ENCODE measurements at regions not wholly inside any gene's neighbourhood (a gene's known extent, or its start where the extent isn't known, plus 50 kb on each side); places are given as distances from the start of the nearest gene placed in this dataset.

DNA sequence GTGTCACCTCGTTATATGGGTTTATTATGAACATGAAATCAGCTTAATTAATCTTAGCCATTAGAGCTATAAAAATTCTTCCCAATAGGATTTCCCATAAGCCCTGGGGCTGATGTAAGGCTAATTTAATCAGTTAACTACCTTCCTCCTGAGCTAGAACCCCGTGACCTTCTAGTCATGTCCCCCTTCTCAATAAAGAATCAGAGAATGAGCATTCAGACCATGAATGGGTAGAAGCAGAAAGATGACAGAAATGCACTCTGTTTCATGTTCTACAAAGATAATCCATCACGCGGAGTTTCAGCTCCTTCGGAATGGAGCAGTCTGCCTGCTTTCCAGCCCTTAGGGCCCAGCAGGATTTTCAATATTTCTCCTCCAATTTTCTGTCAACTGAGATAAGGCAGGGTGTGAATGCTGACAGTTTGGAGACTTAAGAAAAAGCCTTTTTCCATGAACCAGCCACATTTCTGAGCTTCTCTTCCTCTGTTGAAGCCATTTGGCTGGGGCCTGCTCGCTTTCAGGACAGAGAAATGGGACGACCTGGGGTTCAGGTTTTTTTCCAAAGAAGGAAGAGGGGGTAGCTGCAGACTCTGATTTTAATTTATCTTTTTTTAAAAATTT, 211.0 kb downstream of the NEBL start:
- Histone ChIP-seq H3K36me3 (ENCODE audit: control insufficient read depth, insufficient read depth, low read length) (no peaks in the 10 kb centered on the region), H3K4me3 (ENCODE audit: low read depth, low read length) (no peak overlapping the region), H3K27me3 (ENCODE audit: control insufficient read depth, insufficient read depth, low read length) (no peaks in the 10 kb centered on the region)
- TF ChIP-seq, protein P1, sequence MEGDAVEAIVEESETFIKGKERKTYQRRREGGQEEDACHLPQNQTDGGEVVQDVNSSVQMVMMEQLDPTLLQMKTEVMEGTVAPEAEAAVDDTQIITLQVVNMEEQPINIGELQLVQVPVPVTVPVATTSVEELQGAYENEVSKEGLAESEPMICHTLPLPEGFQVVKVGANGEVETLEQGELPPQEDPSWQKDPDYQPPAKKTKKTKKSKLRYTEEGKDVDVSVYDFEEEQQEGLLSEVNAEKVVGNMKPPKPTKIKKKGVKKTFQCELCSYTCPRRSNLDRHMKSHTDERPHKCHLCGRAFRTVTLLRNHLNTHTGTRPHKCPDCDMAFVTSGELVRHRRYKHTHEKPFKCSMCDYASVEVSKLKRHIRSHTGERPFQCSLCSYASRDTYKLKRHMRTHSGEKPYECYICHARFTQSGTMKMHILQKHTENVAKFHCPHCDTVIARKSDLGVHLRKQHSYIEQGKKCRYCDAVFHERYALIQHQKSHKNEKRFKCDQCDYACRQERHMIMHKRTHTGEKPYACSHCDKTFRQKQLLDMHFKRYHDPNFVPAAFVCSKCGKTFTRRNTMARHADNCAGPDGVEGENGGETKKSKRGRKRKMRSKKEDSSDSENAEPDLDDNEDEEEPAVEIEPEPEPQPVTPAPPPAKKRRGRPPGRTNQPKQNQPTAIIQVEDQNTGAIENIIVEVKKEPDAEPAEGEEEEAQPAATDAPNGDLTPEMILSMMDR (IDR thresholded peaks at IDR 0.05; ENCODE audit: insufficient read depth, low read length, poor library complexity, severe bottlenecking) = no peak
- DNase-seq (ENCODE audit: low read depth) = no peak

DNA sequence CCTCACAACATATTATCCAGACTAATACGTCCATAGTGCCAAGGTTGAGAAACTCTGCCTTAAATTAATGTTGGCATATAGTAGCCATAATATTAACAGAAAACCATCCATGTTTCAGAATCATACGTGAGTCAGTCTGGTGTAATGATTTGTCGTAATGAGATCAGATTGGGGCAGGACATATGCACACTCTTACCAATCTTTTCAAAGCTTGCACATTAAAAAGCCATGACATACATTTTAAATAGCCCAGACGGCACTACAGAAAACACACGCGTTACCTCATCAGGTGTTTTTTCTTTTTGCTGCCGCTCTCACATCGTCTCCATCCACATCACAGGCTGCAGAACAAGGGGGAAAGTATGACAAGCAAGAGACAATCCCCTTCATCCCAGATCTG, 211.6 kb downstream of the NEBL start:
- TF ChIP-seq, protein P1 (IDR thresholded peaks at IDR 0.05; ENCODE audit: insufficient read depth, low read length, poor library complexity, severe bottlenecking) = no peak
- Histone ChIP-seq H3K27me3 (ENCODE audit: control insufficient read depth, insufficient read depth, low read length) (no peaks in the 10 kb centered on the region), H3K36me3 (ENCODE audit: control insufficient read depth, insufficient read depth, low read length) (no peaks in the 10 kb centered on the region), H3K4me3 (ENCODE audit: low read depth, low read length) (no peak overlapping the region)
- no peak for DNase-seq (ENCODE audit: low read depth)

DNA sequence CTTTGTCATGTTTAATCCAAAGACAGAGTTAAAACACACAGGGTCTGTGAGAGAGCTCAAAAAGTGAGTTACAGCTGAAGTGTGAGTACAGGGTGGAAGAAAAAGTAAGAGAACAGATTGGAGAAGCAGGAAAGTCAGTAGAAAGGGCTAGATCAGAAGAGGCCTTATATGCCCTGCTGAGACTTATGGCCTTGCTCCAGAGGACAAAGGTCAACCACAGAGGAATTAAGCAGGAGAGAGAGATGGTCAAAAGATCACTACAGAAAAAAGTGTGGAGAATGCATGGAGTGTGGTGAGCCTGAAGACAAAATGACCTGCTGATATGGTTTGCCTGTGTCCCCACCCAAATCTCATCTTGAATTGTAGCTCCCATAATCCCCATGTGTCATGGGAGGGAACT, 213.8 kb downstream of the NEBL start:
- TF ChIP-seq, protein P1 (IDR thresholded peaks at IDR 0.05; ENCODE audit: insufficient read depth, low read length, poor library complexity, severe bottlenecking) = no peak
- H3K36me3 ChIP-seq (ENCODE audit: control insufficient read depth, insufficient read depth, low read length) = no peaks in the 10 kb centered on the region
- no peaks in the 10 kb centered on the region for H3K27me3 ChIP-seq (ENCODE audit: control insufficient read depth, insufficient read depth, low read length)
- no peak overlapping the region for H3K4me3 ChIP-seq (ENCODE audit: low read depth, low read length)
- DNase-seq (ENCODE audit: low read depth) = no peak

DNA sequence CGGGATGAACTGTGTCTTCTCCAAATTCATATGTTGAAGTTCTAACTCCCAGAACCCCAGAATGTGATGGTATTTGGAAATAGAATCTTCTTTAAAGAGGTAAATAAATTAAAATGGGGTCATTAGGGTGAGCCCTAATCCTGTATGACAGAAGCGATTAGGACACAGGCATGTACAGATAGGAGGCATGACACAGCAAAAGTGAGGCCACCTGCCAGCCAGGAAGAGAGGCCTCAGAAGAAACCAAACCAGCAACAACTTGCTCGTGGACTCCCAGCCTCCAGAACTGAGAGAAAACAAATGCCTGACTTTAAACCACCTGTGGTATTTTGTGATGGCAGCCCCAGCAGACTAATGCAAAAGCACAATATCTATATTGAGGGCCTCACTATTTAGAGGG, 214.3 kb downstream of the NEBL start:
- TF ChIP-seq, protein P1 (IDR thresholded peaks at IDR 0.05; ENCODE audit: insufficient read depth, low read length, poor library complexity, severe bottlenecking) = no peak
- Histone ChIP-seq H3K4me3 (ENCODE audit: low read depth, low read length) (no peak overlapping the region), H3K27me3 (ENCODE audit: control insufficient read depth, insufficient read depth, low read length) (no peaks in the 10 kb centered on the region), H3K36me3 (ENCODE audit: control insufficient read depth, insufficient read depth, low read length) (no peaks in the 10 kb centered on the region)
- no peak for DNase-seq (ENCODE audit: low read depth)

DNA sequence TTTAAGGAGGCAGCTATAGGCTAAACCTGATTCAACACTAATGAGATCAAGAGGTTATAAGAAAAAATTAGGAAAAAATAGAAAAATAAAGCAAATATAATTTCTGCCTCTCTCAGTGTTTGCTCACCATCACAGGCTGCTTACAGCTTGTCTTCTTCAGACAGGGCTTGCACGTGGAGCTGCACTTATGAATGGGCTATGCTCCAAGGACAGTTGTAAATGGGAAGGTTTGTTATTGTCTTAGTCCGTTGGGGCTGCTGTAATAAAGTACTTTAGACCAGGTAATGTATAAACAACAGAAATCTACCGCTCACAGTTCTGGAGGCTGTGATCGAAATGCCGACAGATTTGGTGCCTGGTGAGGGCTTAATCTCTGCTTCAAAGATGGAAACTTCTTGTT, 219.8 kb downstream of the NEBL start:
- TF ChIP-seq, protein P1 (IDR thresholded peaks at IDR 0.05; ENCODE audit: insufficient read depth, low read length, poor library complexity, severe bottlenecking) = no peak
- no peaks in the 10 kb centered on the region for H3K36me3 ChIP-seq (ENCODE audit: control insufficient read depth, insufficient read depth, low read length)
- no peaks in the 10 kb centered on the region for H3K27me3 ChIP-seq (ENCODE audit: control insufficient read depth, insufficient read depth, low read length)
- no peak for DNase-seq (ENCODE audit: low read depth)
- no peak overlapping the region for H3K4me3 ChIP-seq (ENCODE audit: low read depth, low read length)

DNA sequence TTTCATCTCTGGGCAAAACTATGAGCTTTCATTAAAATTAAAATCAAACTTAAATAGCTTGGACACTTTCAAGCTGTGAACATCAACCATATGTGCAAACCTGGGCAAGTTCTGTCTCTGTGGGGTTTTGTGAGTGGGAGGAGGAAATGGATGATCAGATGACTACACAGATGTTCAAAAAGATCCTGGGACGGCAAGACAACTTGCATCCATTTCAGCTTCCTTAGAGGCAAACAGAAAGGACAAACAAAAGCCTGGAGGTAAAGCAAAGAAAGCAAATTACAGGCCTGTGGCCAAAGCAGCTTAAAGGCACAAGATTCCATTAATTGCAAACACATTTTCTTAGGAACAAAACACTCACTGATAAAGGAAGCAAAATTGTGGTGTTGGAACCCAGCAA, 222.2 kb downstream of the NEBL start:
- H3K36me3 ChIP-seq (ENCODE audit: control insufficient read depth, insufficient read depth, low read length) = no peaks in the 10 kb centered on the region
- no peak for DNase-seq (ENCODE audit: low read depth)
- TF ChIP-seq, protein P1 (IDR thresholded peaks at IDR 0.05; ENCODE audit: insufficient read depth, low read length, poor library complexity, severe bottlenecking) = no peak
- H3K27me3 ChIP-seq (ENCODE audit: control insufficient read depth, insufficient read depth, low read length) = no peaks in the 10 kb centered on the region
- H3K4me3 ChIP-seq (ENCODE audit: low read depth, low read length) = no peak overlapping the region
